WERI-Rb-1 (cell line): ENCODE measurements at regions not wholly inside any gene's neighbourhood (a gene's known extent, or its start where the extent isn't known, plus 50 kb on each side); places are given as distances from the start of the nearest gene placed in this dataset.

Experiments used
- DNase-seq: peaks from one replicate; pipeline ENCODE4 v3.0.0-alpha.2; 2020
- H3K27ac ChIP-seq: fragments of 250-450 bp; sonication (Bioruptor Pico); 2 replicates; pipeline ENCODE4 v1.5.1; 2020; ENCODE audit warnings: mild to moderate bottlenecking, moderate library complexity
- H3K27me3 ChIP-seq: fragments of 250-450 bp; sonication (Bioruptor Pico); 2 replicates; pipeline ENCODE4 v1.5.1; 2021; ENCODE audit warnings: mild to moderate bottlenecking, low read depth, moderate library complexity; ENCODE audit not compliant: insufficient read depth, severe bottlenecking
- H3K36me3 ChIP-seq: fragments of 250-450 bp; sonication (Bioruptor Pico); 2 replicates; pipeline ENCODE4 v1.5.1; 2020; ENCODE audit warnings: mild to moderate bottlenecking, moderate library complexity
- H3K4me3 ChIP-seq: 2 replicates; pipeline ENCODE4 v1.5.1; 2011; ENCODE audit warnings: low read depth, mild to moderate bottlenecking, control low read depth, low read length
- H3K9me3 ChIP-seq: fragments of 250-450 bp; sonication (Bioruptor Pico); 2 replicates; pipeline ENCODE4 v1.5.1; 2021; ENCODE audit warnings: mild to moderate bottlenecking, moderate library complexity; ENCODE audit not compliant: severe bottlenecking
- CTCF ChIP-seq: IDR thresholded peaks from 2 replicates; pipeline ENCODE4 v1.5.1; 2011; ENCODE audit warnings: low read depth, mild to moderate bottlenecking, control low read depth, inconsistent platforms, low read length

GRCh38 chr7:12146813-12147212 is 64.3 kb upstream of the TMEM106B start:
- H3K4me3 ChIP-seq = no peak overlapping the region
- H3K27ac ChIP-seq = no peak overlapping the region
- TF ChIP-seq CTCF = no peak
- no peaks in the 10 kb centered on the region for H3K9me3 ChIP-seq
- H3K27me3 ChIP-seq = no peaks in the 10 kb centered on the region
- H3K36me3 ChIP-seq = no peaks in the 10 kb centered on the region
- no peak for DNase-seq

- no peak for DNase-seq
- Histone ChIP-seq H3K4me3 (no peak overlapping the region), H3K36me3 (no peaks in the 10 kb centered on the region), H3K27me3 (no peaks in the 10 kb centered on the region), H3K9me3 (no peaks in the 10 kb centered on the region), H3K27ac (no peak overlapping the region)
- TF ChIP-seq CTCF = no peak
These were observed 58.7 kb upstream of the TMEM106B start for GRCh38 chr7:12152196-12152918.

GRCh38 chr7:12154119-12154518 is 57.0 kb upstream of the TMEM106B start:
- Histone ChIP-seq H3K36me3 (no peaks in the 10 kb centered on the region), H3K9me3 (no peaks in the 10 kb centered on the region), H3K27ac (no peak overlapping the region), H3K4me3 (no peak overlapping the region), H3K27me3 (no peaks in the 10 kb centered on the region)
- no peak for TF ChIP-seq CTCF
- DNase-seq = no peak

GRCh38 chr7:12157517-12157916 is 53.6 kb upstream of the TMEM106B start:
- Histone ChIP-seq H3K36me3 (no peaks in the 10 kb centered on the region), H3K4me3 (no peak overlapping the region), H3K9me3 (no peaks in the 10 kb centered on the region), H3K27me3 (no peaks in the 10 kb centered on the region), H3K27ac (no peak overlapping the region)
- DNase-seq = no peak
- TF ChIP-seq CTCF = no peak

GRCh38 chr7:12158334-12159060 is 52.6 kb upstream of the TMEM106B start:
- Histone ChIP-seq H3K4me3 (no peak overlapping the region), H3K9me3 (no peaks in the 10 kb centered on the region), H3K27ac (no peak overlapping the region), H3K27me3 (no peaks in the 10 kb centered on the region), H3K36me3 (no peaks in the 10 kb centered on the region)
- no peak for DNase-seq
- no peak for TF ChIP-seq CTCF

- no peak overlapping the region for H3K27ac ChIP-seq
- H3K9me3 ChIP-seq = no peaks in the 10 kb centered on the region
- no peak for DNase-seq
- no peaks in the 10 kb centered on the region for H3K27me3 ChIP-seq
- no peak overlapping the region for H3K4me3 ChIP-seq
- no peaks in the 10 kb centered on the region for H3K36me3 ChIP-seq
- no peak for TF ChIP-seq CTCF
These were observed 49.9 kb upstream of the TMEM106B start for GRCh38 chr7:12161146-12161545.
